Lower leg skin (tissue), 3 donors: ENCODE measurements at regions not wholly inside any gene's neighbourhood (a gene's known extent, or its start where the extent isn't known, plus 50 kb on each side); places are given as distances from the start of the nearest gene placed in this dataset.

ENCODE experiments used
- CTCF ChIP-seq, 3 donors: fragments of 450-650 bp; IDR thresholded peaks; one replicate each; pipeline ENCODE4 v1.5.1; 2016; ENCODE audit warnings: antibody characterized with exemption in 3 of 3, mild to moderate bottlenecking in 3 of 3, moderate library complexity in 2 of 3
- POLR2A ChIP-seq, 2 donors: fragments of 450-650 bp; IDR thresholded peaks; one replicate each; pipeline ENCODE4 v1.6.1; 2016 to 2017; ENCODE audit warnings: antibody characterized with exemption in 2 of 2, mild to moderate bottlenecking in 1 of 2, moderate library complexity in 1 of 2

DNA sequence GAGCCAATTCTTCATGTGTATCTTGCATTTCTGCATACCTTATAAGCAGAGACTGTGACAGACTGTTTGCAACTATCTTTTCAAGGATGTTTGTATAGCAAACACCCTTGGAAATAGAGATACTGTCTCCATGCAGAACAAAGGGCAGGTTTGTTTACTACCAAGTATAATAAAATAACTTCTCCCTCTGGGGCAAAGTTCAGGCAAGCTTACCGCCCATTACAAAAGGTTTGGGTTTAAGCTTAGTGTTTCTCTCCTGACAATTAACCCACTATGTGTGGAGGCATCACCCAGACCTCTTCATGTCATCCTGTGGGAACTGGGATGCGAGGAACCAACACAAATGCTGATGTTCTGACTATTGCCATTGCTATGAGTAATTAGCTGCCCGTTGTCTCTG, 479.1 kb upstream of the ZMIZ1 start:
- no peak for TF ChIP-seq CTCF (IDR thresholded peaks at IDR 0.05)
- no peak for TF ChIP-seq POLR2A (IDR thresholded peaks at IDR 0.05)
